C1 segment of cervical spinal cord (tissue), 14 donors: ENCODE measurements at regions not wholly inside any gene's neighbourhood (a gene's known extent, or its start where the extent isn't known, plus 50 kb on each side); places are given as distances from the start of the nearest gene placed in this dataset.

ENCODE experiments used
- DNase-seq, 14 donors: peaks; one replicate each; lab custom pipeline; 2025; lab: John Stamatoyannopoulos, UW

- no peak for DNase-seq
Observed at GRCh38 chr10:4492202-4492601, 333.8 kb upstream of the AKR1E2 start.

DNA sequence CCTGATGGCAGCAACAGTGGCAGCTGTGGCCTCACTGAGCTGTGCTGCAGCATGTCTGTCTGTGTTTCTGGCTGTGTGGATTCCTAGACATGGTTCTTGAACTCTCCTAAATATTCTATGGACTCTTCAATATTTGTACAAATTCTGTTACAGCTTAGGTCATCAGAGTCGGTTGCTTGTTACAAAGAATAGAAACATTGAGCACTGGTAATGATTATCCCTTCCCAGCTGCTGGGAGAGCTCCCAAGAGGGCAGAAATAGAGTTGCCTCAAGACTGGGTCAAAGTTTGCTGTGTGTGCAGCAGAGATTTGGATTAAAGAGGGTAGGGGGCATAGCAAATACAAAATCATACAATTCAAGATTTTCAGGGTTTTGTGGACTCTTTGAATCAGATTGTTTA lies 337.1 kb upstream of the AKR1E2 start:
- no peak for DNase-seq

GRCh38 chr10:4485636-4486035 lies 340.4 kb upstream of the AKR1E2 start:
- DNase-seq, result no peak

- no peak for DNase-seq
Observed at GRCh38 chr10:4483811-4484210, 342.2 kb upstream of the AKR1E2 start.

DNA sequence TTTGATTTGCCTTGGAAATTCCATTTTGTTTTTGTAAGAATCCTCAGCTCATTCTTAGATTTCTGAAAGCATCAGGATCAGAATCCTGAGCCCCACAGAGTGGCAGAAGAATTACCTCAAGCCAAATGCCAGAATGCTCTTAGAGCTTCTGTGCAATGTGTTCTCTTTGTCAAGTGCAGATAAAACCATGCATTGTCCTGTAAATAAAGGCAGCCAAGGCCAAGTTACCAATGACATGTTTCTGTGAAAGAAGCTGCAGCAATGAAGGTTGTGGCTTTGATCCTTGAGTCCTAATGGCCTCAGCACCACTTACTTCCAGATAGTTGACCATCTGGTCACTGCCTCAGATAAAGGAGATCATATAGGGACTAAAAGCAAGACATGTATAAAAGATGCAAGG lies 343.3 kb upstream of the AKR1E2 start:
- no peak for DNase-seq

GRCh38 chr10:4481192-4481591 lies 344.8 kb upstream of the AKR1E2 start:
- DNase-seq, result no peak

GRCh38 chr10:4479342-4479741 lies 346.7 kb upstream of the AKR1E2 start:
- no peak for DNase-seq

DNA sequence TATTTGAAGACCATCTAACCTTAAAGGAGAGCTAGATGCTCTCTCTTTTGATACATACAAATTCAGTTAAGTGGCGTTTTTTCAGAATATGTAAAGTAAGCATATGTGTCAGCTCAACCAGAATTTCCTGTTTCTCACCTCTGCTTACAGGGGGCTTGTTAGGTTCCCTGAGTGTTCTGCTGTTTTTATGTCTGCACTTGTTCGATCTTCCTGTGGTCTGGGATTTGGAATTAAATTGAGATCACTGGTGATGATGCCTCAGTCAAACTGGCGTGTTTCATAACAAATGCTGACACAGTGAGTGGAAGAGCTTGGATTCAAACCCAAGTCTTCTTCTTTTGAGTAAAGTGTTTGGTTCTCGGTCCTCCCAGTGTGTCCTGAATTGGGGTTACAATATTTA lies 348.3 kb upstream of the AKR1E2 start:
- no peak for DNase-seq

- no peak for DNase-seq
Observed at GRCh38 chr10:4475827-4476490, 350.0 kb upstream of the AKR1E2 start.

- no peak for DNase-seq
Observed at GRCh38 chr10:4474829-4475228, 351.2 kb upstream of the AKR1E2 start.

- DNase-seq, result no peak
Observed at GRCh38 chr10:4473977-4474376, 352.0 kb upstream of the AKR1E2 start.

GRCh38 chr10:4472190-4472904 lies 353.7 kb upstream of the AKR1E2 start:
- DNase-seq, result no peak

- DNase-seq, result no peak
Observed at GRCh38 chr10:4470231-4470835, 355.7 kb upstream of the AKR1E2 start.

- DNase-seq, result no peak
Observed at GRCh38 chr10:4467481-4467880, 358.5 kb upstream of the AKR1E2 start.

GRCh38 chr10:4460267-4460666 lies 365.7 kb upstream of the AKR1E2 start:
- DNase-seq, result no peak

GRCh38 chr10:4459531-4459930 lies 366.5 kb upstream of the AKR1E2 start:
- DNase-seq, result no peak

DNA sequence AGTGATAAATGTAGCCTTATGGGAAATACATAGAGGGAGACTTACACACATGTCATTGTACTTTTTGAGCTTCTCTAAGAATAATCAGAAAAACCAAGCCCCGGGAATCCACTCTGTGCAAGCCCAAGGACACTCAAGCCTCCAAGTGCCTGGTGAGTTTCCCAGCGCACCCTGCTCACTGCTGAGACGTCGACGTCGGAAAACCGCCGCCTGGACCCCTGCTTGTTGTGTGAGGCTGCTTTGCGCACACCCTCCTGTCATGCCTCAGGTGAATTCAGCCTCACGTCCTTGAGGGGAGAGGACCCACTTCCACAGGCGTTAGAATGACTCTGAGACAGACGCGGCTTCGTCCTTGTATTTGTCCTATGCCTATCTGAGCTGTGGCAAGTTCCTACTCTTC lies 368.4 kb upstream of the AKR1E2 start:
- DNase-seq, result no peak

DNA sequence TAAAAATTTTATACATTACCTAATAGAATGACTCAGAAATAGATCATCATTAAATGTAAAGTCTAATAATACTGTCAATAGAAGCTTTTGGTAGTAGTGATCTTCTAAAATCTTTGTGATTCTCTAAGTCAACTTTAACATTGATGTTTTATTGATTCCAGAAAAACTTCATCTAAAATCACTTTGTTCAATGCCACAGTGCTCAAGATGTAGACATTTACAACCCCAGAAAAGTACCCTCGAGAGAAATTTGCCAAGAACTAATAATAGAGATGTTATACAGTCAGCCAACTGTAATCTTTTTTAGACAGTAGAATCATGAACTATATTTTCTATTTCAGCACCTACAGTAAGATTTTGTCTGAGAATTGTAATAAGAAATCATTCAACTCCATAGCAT lies 369.2 kb upstream of the AKR1E2 start:
- DNase-seq, result no peak

DNA sequence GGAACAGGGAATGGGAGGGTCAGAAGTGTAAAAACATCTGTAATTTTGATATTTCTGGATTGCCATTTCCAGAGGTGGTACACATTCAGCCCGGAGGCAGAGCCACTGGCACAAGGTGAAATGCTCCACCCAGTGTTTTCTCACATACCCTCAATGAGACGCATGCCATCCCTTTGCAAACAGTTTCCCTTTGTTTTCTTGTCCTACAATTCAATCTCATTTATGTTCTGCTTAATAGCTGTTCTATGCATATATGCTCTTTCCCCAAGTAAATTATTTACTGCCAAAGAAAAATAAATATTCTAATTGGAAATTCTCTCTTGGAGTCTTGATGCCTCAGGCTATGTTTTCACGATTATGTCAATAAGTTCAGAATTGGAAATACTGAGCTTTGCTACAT lies 369.7 kb upstream of the AKR1E2 start:
- no peak for DNase-seq

DNA sequence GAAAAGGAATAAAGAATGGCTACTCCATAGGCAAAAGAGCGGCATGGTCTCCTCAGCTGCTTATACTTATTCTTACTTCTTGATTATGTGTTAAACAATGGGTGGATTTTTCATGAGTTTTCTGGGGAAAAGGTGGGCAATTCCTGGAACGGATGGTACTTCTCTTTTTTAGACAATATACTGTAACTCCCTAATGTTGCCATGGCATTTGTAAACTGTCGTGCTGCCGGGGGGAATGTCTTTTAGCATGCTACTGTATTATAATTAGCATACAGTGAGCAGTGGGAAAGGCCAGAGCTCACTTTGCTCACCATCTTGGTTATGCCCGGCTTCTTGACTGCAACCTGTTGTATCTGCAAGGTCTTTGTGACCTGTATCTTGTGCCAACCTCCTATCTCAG lies 372.1 kb upstream of the AKR1E2 start:
- no peak for DNase-seq

GRCh38 chr10:4453276-4453675 lies 372.7 kb upstream of the AKR1E2 start:
- no peak for DNase-seq

DNA sequence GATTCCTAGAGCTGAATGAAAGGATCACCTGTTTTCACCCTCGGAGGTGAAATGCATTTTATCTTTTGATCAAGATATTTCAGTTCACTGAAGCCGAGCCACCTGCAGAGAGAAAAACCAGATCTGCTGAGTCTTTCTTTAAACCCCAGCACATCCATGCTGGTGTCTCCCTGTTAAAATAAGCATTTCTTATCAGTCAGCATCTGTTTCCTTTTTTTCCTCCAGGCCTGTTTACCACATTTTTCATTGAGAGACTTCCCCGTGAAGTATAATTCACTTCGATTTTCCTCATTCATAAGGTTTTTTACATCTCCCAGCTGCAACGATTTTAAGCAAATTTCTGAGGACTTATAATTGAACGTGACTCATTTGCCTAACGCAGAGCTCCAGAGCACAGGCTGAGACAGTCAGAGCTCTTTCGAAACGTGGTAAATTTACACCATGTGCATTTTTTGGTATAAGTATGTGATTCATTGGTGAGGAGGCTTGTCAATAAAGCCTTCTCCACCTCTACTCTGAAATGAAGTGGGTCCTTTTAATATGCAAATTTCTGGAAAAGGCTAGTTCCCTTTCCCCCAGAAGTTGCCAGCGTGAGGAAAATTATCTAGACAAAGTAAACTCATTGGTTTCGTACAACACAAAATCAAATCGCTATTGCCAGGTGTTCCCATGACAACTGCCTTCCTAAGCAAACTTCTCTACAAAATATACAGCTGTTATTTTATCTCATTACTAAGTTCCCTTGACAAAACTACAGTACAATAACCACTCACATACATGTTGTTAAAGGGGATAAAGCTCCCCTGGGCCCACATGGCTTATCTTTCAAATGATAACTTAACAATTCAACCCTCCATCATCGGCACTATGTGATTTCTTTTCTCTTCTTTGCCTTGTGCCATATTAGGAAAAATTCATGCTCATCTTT lies 374.8 kb upstream of the AKR1E2 start:
- DNase-seq, result no peak
